ENCODE measurements at regions not wholly inside any gene's neighbourhood (a gene's known extent, or its start where the extent isn't known, plus 50 kb on each side); places are given as distances from the start of the nearest gene placed in this dataset.

GRCh38 chr15:66629817-66630576 lies 64.2 kb upstream of the LCTL start:
- TF ChIP-seq, protein P1, sequence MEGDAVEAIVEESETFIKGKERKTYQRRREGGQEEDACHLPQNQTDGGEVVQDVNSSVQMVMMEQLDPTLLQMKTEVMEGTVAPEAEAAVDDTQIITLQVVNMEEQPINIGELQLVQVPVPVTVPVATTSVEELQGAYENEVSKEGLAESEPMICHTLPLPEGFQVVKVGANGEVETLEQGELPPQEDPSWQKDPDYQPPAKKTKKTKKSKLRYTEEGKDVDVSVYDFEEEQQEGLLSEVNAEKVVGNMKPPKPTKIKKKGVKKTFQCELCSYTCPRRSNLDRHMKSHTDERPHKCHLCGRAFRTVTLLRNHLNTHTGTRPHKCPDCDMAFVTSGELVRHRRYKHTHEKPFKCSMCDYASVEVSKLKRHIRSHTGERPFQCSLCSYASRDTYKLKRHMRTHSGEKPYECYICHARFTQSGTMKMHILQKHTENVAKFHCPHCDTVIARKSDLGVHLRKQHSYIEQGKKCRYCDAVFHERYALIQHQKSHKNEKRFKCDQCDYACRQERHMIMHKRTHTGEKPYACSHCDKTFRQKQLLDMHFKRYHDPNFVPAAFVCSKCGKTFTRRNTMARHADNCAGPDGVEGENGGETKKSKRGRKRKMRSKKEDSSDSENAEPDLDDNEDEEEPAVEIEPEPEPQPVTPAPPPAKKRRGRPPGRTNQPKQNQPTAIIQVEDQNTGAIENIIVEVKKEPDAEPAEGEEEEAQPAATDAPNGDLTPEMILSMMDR (IDR thresholded peaks at IDR 0.05; ENCODE audit: extremely low read depth, low read depth, low read length), result no peak
- Histone ChIP-seq H2AFZ (ENCODE audit: low read length) (no peak overlapping the region), H3K27ac (ENCODE audit: low read depth, low read length) (no peak overlapping the region), H3K9me3 (ENCODE audit: low read depth, low read length) (no peaks in the 10 kb centered on the region), H3K4me1 (ENCODE audit: insufficient read depth, low read length) (peaks cover 4% of the 10 kb centered on the region), H3K36me3 (ENCODE audit: insufficient read depth, low read length) (no peaks in the 10 kb centered on the region), H3K27me3 (ENCODE audit: insufficient read depth, low read length) (no peaks in the 10 kb centered on the region), H3K4me3 (ENCODE audit: insufficient read depth, low read length) (no peak overlapping the region), H3K4me2 (ENCODE audit: insufficient read depth, low read length) (no peak overlapping the region), H3K79me2 (ENCODE audit: insufficient read depth, low read length) (no peaks in the 10 kb centered on the region), H4K20me1 (ENCODE audit: insufficient read depth, low read length) (no peaks in the 10 kb centered on the region)
- no peak for DNase-seq (ENCODE audit: insufficient read length, low spot score, missing footprints)

DNA sequence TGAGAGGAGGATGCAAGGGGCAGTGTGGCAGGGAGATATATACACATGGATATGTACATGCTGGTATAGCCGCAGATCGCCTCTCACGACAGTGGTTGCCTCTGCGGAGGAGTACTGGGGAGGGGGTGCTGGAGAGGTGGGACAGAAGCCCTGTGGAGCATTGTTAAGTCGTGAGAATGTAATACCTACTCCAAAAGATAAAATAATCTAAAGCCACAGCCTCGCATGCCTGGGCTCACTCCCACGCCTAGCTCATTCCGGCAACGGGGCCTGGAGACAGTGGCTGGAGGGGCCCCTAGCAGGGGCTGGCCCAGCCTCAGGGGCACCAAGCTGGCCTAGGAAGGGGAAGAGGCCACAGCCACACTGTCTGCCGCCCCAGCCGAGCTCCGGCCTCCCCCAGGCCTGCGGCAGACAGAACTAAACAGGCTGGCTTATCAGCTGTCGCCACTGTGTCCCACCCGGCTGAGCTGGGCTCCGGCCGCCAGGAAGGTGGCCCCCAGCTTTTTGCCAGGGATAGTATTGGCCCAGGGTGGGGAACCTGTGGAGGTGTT lies 65.1 kb upstream of the LCTL start:
- Histone ChIP-seq H3K36me3 (ENCODE audit: insufficient read depth, low read length) (no peaks in the 10 kb centered on the region), H3K9me3 (ENCODE audit: low read depth, low read length) (no peaks in the 10 kb centered on the region), H3K4me3 (ENCODE audit: insufficient read depth, low read length) (no peak overlapping the region), H3K4me1 (ENCODE audit: insufficient read depth, low read length) (peaks cover 4% of the 10 kb centered on the region), H3K27me3 (ENCODE audit: insufficient read depth, low read length) (no peaks in the 10 kb centered on the region), H3K4me2 (ENCODE audit: insufficient read depth, low read length) (no peak overlapping the region), H3K27ac (ENCODE audit: low read depth, low read length) (no peak overlapping the region), H4K20me1 (ENCODE audit: insufficient read depth, low read length) (no peaks in the 10 kb centered on the region), H2AFZ (ENCODE audit: low read length) (no peak overlapping the region), H3K79me2 (ENCODE audit: insufficient read depth, low read length) (no peaks in the 10 kb centered on the region)
- DNase-seq (ENCODE audit: insufficient read length, low spot score, missing footprints), result no peak
- TF ChIP-seq, protein P1 (IDR thresholded peaks at IDR 0.05; ENCODE audit: extremely low read depth, low read depth, low read length), result no peak

DNA sequence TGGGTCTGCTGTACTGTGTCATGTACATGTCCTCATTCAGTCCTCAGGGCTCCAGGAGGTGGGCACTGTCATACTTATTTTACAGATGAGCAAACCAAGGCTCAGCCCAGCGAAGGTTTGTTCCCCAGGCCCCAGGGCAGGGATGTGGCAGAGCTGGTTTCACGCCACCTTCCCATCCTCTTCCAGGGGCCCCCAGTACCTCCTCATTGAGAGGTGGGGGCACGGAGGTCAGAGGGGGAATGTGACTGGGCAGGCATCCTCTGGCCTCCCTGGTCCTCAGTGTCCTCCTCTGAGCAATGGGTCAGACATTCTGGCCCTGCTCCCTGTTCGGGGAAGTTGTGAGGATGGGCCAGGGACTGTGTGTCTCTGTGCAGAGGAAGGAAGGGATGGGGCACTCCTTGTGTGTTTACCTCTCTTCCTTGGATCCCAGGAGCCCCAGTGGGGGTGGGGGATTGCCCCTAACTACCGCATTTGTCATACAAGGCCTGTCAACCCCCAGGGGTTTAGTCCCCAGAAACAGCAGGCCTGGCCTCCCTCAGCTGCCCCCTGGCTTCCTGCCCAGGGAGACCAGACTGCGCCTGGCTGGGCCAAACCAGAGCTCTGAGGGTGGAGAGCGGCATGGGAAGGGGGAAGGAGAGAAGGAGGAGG lies 65.9 kb upstream of the LCTL start:
- Histone ChIP-seq H3K4me3 (ENCODE audit: insufficient read depth, low read length) (no peak overlapping the region), H3K9me3 (ENCODE audit: low read depth, low read length) (no peaks in the 10 kb centered on the region), H2AFZ (ENCODE audit: low read length) (no peak overlapping the region), H3K27me3 (ENCODE audit: insufficient read depth, low read length) (no peaks in the 10 kb centered on the region), H3K79me2 (ENCODE audit: insufficient read depth, low read length) (no peaks in the 10 kb centered on the region), H3K4me2 (ENCODE audit: insufficient read depth, low read length) (no peak overlapping the region), H3K27ac (ENCODE audit: low read depth, low read length) (no peak overlapping the region), H4K20me1 (ENCODE audit: insufficient read depth, low read length) (no peaks in the 10 kb centered on the region), H3K4me1 (ENCODE audit: insufficient read depth, low read length) (peaks cover 4% of the 10 kb centered on the region), H3K36me3 (ENCODE audit: insufficient read depth, low read length) (no peaks in the 10 kb centered on the region)
- DNase-seq (ENCODE audit: insufficient read length, low spot score, missing footprints), result no peak
- TF ChIP-seq, protein P1 (IDR thresholded peaks at IDR 0.05; ENCODE audit: extremely low read depth, low read depth, low read length), result no peak

All from osteoblast (primary cell).